ENCODE measurements at regions not wholly inside any gene's neighbourhood (a gene's known extent, or its start where the extent isn't known, plus 50 kb on each side); places are given as distances from the start of the nearest gene placed in this dataset.

GRCh38 chr4:147355847-147356246, 125.0 kb upstream of the EDNRA start:
- Histone ChIP-seq H3K27me3 (ENCODE audit: insufficient read depth, low read length, poor library complexity, severe bottlenecking) (no peaks in the 10 kb centered on the region), H3K9me2 (replicated peaks; ENCODE audit: low read depth, low read length) (no peaks in the 10 kb centered on the region), H3K4me3 (ENCODE audit: low read length, poor library complexity, severe bottlenecking) (no peak overlapping the region), H3F3A (ENCODE audit: low read depth) (no peaks in the 10 kb centered on the region), H3K4me1 (ENCODE audit: insufficient read depth, low read length, poor library complexity, severe bottlenecking) (no peaks in the 10 kb centered on the region), H3K79me2 (ENCODE audit: insufficient read depth, low read length) (no peaks in the 10 kb centered on the region), H3K36me3 (ENCODE audit: insufficient read depth, low read length) (no peaks in the 10 kb centered on the region), H3K4me2 (ENCODE audit: low read depth, low read length, poor library complexity, severe bottlenecking) (no peak overlapping the region), H3K9me3 (ENCODE audit: insufficient read depth, low read depth, low read length) (no peaks in the 10 kb centered on the region), H4K20me1 (ENCODE audit: insufficient read depth, low read length, poor library complexity, severe bottlenecking) (no peaks in the 10 kb centered on the region), H2AFZ (ENCODE audit: low read length) (no peak overlapping the region), H3K9ac (ENCODE audit: low read depth, low read length, poor library complexity, severe bottlenecking) (no peak overlapping the region)
- TF ChIP-seq, protein P1, sequence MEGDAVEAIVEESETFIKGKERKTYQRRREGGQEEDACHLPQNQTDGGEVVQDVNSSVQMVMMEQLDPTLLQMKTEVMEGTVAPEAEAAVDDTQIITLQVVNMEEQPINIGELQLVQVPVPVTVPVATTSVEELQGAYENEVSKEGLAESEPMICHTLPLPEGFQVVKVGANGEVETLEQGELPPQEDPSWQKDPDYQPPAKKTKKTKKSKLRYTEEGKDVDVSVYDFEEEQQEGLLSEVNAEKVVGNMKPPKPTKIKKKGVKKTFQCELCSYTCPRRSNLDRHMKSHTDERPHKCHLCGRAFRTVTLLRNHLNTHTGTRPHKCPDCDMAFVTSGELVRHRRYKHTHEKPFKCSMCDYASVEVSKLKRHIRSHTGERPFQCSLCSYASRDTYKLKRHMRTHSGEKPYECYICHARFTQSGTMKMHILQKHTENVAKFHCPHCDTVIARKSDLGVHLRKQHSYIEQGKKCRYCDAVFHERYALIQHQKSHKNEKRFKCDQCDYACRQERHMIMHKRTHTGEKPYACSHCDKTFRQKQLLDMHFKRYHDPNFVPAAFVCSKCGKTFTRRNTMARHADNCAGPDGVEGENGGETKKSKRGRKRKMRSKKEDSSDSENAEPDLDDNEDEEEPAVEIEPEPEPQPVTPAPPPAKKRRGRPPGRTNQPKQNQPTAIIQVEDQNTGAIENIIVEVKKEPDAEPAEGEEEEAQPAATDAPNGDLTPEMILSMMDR (conservative IDR thresholded peaks at IDR 0.05; ENCODE audit: low read length) = no peak
- no peak for TF ChIP-seq EZH2phosphoT487 (IDR thresholded peaks at IDR 0.05; ENCODE audit: borderline replicate concordance)

- Histone ChIP-seq H3K9me3 (ENCODE audit: insufficient read depth, low read depth, low read length) (no peaks in the 10 kb centered on the region), H3K4me3 (ENCODE audit: low read length, poor library complexity, severe bottlenecking) (no peak overlapping the region), H3K36me3 (ENCODE audit: insufficient read depth, low read length) (no peaks in the 10 kb centered on the region), H3K9me2 (replicated peaks; ENCODE audit: low read depth, low read length) (no peaks in the 10 kb centered on the region), H2AFZ (ENCODE audit: low read length) (no peak overlapping the region), H3K4me1 (ENCODE audit: insufficient read depth, low read length, poor library complexity, severe bottlenecking) (no peaks in the 10 kb centered on the region), H3F3A (ENCODE audit: low read depth) (no peaks in the 10 kb centered on the region), H3K27me3 (ENCODE audit: insufficient read depth, low read length, poor library complexity, severe bottlenecking) (no peaks in the 10 kb centered on the region), H4K20me1 (ENCODE audit: insufficient read depth, low read length, poor library complexity, severe bottlenecking) (no peaks in the 10 kb centered on the region), H3K79me2 (ENCODE audit: insufficient read depth, low read length) (no peaks in the 10 kb centered on the region), H3K9ac (ENCODE audit: low read depth, low read length, poor library complexity, severe bottlenecking) (no peak overlapping the region), H3K4me2 (ENCODE audit: low read depth, low read length, poor library complexity, severe bottlenecking) (no peak overlapping the region)
- TF ChIP-seq, protein P1 (conservative IDR thresholded peaks at IDR 0.05; ENCODE audit: low read length) = no peak
These were observed 120.6 kb upstream of the EDNRA start for GRCh38 chr4:147360301-147360700.

- H3K36me3 ChIP-seq (ENCODE audit: insufficient read depth, low read length) = no peaks in the 10 kb centered on the region
- H3K79me2 ChIP-seq (ENCODE audit: insufficient read depth, low read length) = no peaks in the 10 kb centered on the region
- H3F3A ChIP-seq (ENCODE audit: low read depth) = no peaks in the 10 kb centered on the region
- H4K20me1 ChIP-seq (ENCODE audit: insufficient read depth, low read length, poor library complexity, severe bottlenecking) = no peaks in the 10 kb centered on the region
- no peak overlapping the region for H3K4me2 ChIP-seq (ENCODE audit: low read depth, low read length, poor library complexity, severe bottlenecking)
- no peak overlapping the region for H3K4me3 ChIP-seq (ENCODE audit: low read length, poor library complexity, severe bottlenecking)
- H2AFZ ChIP-seq (ENCODE audit: low read length) = no peak overlapping the region
- H3K9me2 ChIP-seq (replicated peaks; ENCODE audit: low read depth, low read length) = no peaks in the 10 kb centered on the region
- H3K9ac ChIP-seq (ENCODE audit: low read depth, low read length, poor library complexity, severe bottlenecking) = no peak overlapping the region
- TF ChIP-seq, protein P1 (conservative IDR thresholded peaks at IDR 0.05; ENCODE audit: low read length) = no peak
- TF ChIP-seq EZH2phosphoT487 (IDR thresholded peaks at IDR 0.05; ENCODE audit: borderline replicate concordance) = no peak
- H3K9me3 ChIP-seq (ENCODE audit: insufficient read depth, low read depth, low read length) = no peaks in the 10 kb centered on the region
- H3K27me3 ChIP-seq (ENCODE audit: insufficient read depth, low read length, poor library complexity, severe bottlenecking) = no peaks in the 10 kb centered on the region
- no peaks in the 10 kb centered on the region for H3K4me1 ChIP-seq (ENCODE audit: insufficient read depth, low read length, poor library complexity, severe bottlenecking)
These were observed 119.2 kb upstream of the EDNRA start for GRCh38 chr4:147361726-147362125.

Data from Loucy (cell line).